ENCODE measurements at regions not wholly inside any gene's neighbourhood (a gene's known extent, or its start where the extent isn't known, plus 50 kb on each side); places are given as distances from the start of the nearest gene placed in this dataset.

- Histone ChIP-seq H3K4me1 (peaks cover 11 to 12% of the 10 kb centered on the region in 2 donors), H3K36me3 (no peaks in the 10 kb centered on the region), H3K4me3 (no peak overlapping the region), H3K9me3 (no peaks in the 10 kb centered on the region), H3K27me3 (no peaks in the 10 kb centered on the region), H3K27ac (no peak overlapping the region)
- no peak for DNase-seq
- in situ Hi-C loops (cut with MboI; ENCODE audit: low sequenced_read_pairs in 4 of 4), result no loop called here
- ATAC-seq, result no peak
- intact Hi-C loops (cut with DNase I; ENCODE audit: low total_unique reads), result no loop called here
- TF ChIP-seq CTCF (IDR thresholded peaks at IDR 0.05 in 4 of 5, conservative IDR thresholded peaks at IDR 0.05 in 1 of 5) (no peak), POLR2A (IDR thresholded peaks at IDR 0.05) (no peak)
Observed at GRCh38 chr5:123921193-123921592, 409.2 kb downstream of the CSNK1G3 start.

DNA sequence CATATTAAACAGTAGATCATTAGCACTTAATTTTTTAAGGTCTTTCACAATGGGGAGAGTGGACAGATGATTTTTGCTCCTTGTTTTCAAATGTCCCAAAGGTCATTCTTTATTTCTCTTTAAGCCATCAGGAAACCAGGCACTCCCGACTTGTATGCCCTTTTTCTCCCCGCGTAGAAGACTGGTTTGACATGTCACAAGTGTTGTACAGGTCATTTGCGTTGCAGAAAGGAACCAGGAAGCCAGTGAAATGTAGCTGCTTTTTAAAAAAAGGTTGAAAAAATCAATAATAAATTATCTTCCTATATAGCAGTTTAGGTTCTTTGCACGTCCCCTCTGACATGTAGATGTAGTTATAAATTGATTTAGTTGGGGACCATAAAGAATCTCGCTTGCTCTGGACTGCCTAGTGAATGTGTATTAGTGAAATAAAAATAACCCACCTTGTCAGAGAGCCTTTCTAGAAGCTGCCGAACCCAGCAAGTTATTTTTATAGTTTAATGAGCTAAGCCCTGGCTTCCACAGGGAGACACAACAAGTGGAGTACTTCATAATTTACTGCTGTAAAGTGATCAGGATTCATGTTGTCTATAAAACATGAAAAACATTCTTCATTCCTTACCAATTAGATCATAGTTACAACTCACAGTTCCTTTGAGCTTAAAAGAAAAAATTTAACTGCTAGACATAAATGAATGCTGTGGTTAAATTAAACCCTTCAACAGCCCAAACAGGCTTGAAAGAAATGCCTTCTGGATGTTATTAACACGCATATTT lies 404.6 kb downstream of the CSNK1G3 start:
- Histone ChIP-seq H3K27ac (peak overlapping the region; percentile 9 to 63 (median 34)), H3K27me3 (no peaks in the 10 kb centered on the region), H3K36me3 (no peaks in the 10 kb centered on the region), H3K4me1 (peaks cover 16 to 17% of the 10 kb centered on the region in 2 donors), H3K4me3 (peak overlapping the region in 2 of 4 donors; percentile 29 to 51), H3K9me3 (no peaks in the 10 kb centered on the region)
- no peak for TF ChIP-seq POLR2A (IDR thresholded peaks at IDR 0.05)
- TF ChIP-seq CTCF (IDR thresholded peaks at IDR 0.05 in 4 of 5, conservative IDR thresholded peaks at IDR 0.05 in 1 of 5), result no peak
- in situ Hi-C loops (cut with MboI; ENCODE audit: low sequenced_read_pairs in 4 of 4), result no loop called here
- no peak for DNase-seq
- intact Hi-C loops (cut with DNase I; ENCODE audit: low total_unique reads), result no loop called here
- peak; percentile 70 to 84 for ATAC-seq

DNA sequence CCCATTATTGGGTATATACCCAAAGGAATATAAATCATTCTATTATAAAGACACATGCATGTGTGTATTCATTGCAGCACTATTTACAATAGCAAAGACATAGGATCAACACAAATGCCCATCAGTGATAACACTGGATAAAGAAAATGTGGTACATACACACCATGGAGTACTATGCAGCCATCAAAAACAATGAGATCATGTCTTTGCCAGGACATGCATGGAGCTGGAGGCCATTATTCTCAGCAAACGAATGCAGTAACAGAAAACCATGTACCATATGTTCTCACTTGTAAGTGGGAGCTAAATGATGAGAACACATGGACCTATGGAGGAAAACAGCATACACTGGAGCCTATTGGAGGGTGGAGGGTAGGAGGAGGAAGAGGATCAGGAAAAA lies 402.4 kb downstream of the CSNK1G3 start:
- TF ChIP-seq POLR2A (IDR thresholded peaks at IDR 0.05) (no peak), CTCF (IDR thresholded peaks at IDR 0.05 in 4 of 5, conservative IDR thresholded peaks at IDR 0.05 in 1 of 5) (no peak)
- H3K9me3 ChIP-seq, result no peaks in the 10 kb centered on the region
- no peak overlapping the region for H3K4me3 ChIP-seq
- intact Hi-C loops (cut with DNase I; ENCODE audit: low total_unique reads) (no loop called here), in situ Hi-C loops (cut with MboI; ENCODE audit: low sequenced_read_pairs in 4 of 4) (no loop called here)
- no peaks in the 10 kb centered on the region for H3K27me3 ChIP-seq
- H3K27ac ChIP-seq, result no peak overlapping the region
- no peaks in the 10 kb centered on the region for H3K36me3 ChIP-seq
- ATAC-seq (no peak), DNase-seq (no peak)
- H3K4me1 ChIP-seq, result peaks cover 19 to 21% of the 10 kb centered on the region in 2 donors

- H3K36me3 ChIP-seq, result no peaks in the 10 kb centered on the region
- no peak overlapping the region for H3K27ac ChIP-seq
- intact Hi-C loops (cut with DNase I; ENCODE audit: low total_unique reads), result no loop called here
- H3K9me3 ChIP-seq, result no peaks in the 10 kb centered on the region
- H3K27me3 ChIP-seq, result no peaks in the 10 kb centered on the region
- ATAC-seq (no peak), DNase-seq (no peak)
- peaks cover 4 to 5% of the 10 kb centered on the region in 2 donors for H3K4me1 ChIP-seq
- no peak overlapping the region for H3K4me3 ChIP-seq
- in situ Hi-C loops (cut with MboI; ENCODE audit: low sequenced_read_pairs in 4 of 4), result no loop called here
- TF ChIP-seq POLR2A (IDR thresholded peaks at IDR 0.05), result no peak
- no peak for TF ChIP-seq CTCF (IDR thresholded peaks at IDR 0.05 in 4 of 5, conservative IDR thresholded peaks at IDR 0.05 in 1 of 5)
Observed at GRCh38 chr5:123907349-123907748, 395.4 kb downstream of the CSNK1G3 start.

Data from gastrocnemius medialis (tissue), 4 donors.